Breast epithelium (tissue), 4 donors: ENCODE measurements at regions not wholly inside any gene's neighbourhood (a gene's known extent, or its start where the extent isn't known, plus 50 kb on each side); places are given as distances from the start of the nearest gene placed in this dataset.

Experiments used
- DNase-seq, 2 donors: peaks; one replicate each; pipeline ENCODE4 v3.0.0-alpha.2; 2019; ENCODE audit warnings: low spot score in 2 of 2
- H3K27ac ChIP-seq, 2 donors: fragments of 200-600 bp; sonication (generic) in 1 of 2; one replicate each; pipeline ENCODE4 v1.5.1; 2016 to 2019; ENCODE audit warnings: mild to moderate bottlenecking in 1 of 2
- H3K27me3 ChIP-seq, 2 donors: fragments of 200-600 bp; sonication (generic) in 1 of 2; one replicate each; pipeline versions ENCODE4 v1.5.1 to v1.6.0; 2017 to 2019; ENCODE audit warnings: control low read depth in 1 of 2, mild to moderate bottlenecking in 1 of 2
- H3K36me3 ChIP-seq: fragments of 200-600 bp; one replicate; pipeline ENCODE4 v1.5.1; 2019
- H3K4me1 ChIP-seq, 2 donors: fragments of 200-600 bp; sonication (generic); one replicate each; pipeline ENCODE4 v1.5.1; 2016 to 2019; ENCODE audit warnings: control low read depth in 1 of 2
- H3K4me3 ChIP-seq, 3 donors: fragments of 200-600 bp; sonication (generic); 1 replicate in 2 of 3; 2 replicates in 1 of 3; pipeline ENCODE4 v1.5.1; 2016 to 2019; ENCODE audit warnings: mild to moderate bottlenecking in 3 of 3, moderate library complexity in 2 of 3
- H3K9me3 ChIP-seq, 2 donors: fragments of 200-600 bp; sonication (generic) in 1 of 2; one replicate each; pipeline ENCODE4 v1.5.1; 2016 to 2019; ENCODE audit warnings: control low read depth in 1 of 2
- CTCF ChIP-seq, 3 donors: fragments of 450-650 bp; IDR thresholded peaks; one replicate each; pipeline ENCODE4 v1.5.1; 2016 to 2017; ENCODE audit warnings: antibody characterized with exemption in 3 of 3, mild to moderate bottlenecking in 3 of 3, moderate library complexity in 3 of 3
- POLR2A ChIP-seq: fragments of 450-650 bp; IDR thresholded peaks from one replicate; pipeline ENCODE4 v1.6.1; 2016; ENCODE audit warnings: antibody characterized with exemption, mild to moderate bottlenecking, moderate library complexity
- POLR2AphosphoS5 ChIP-seq, 3 donors: sonication (generic); formaldehyde crosslinking; IDR thresholded peaks; one replicate each; pipeline ENCODE4 v1.6.1; 2017; ENCODE audit warnings: antibody characterized with exemption in 3 of 3
- intact Hi-C: fragments of 100-400 bp; cut with DNase I; formaldehyde crosslinking; loops from one replicate; pipeline ENCODE4 v1.15.1; 2023; ENCODE audit warnings: low total_unique reads

GRCh38 chr6:130677766-130678165, 149.4 kb upstream of the SMLR1 start:
- H3K4me1 ChIP-seq: no peaks in the 10 kb centered on the region
- intact Hi-C loops: no loop called here
- no peak overlapping the region for H3K27ac ChIP-seq
- no peaks in the 10 kb centered on the region for H3K36me3 ChIP-seq
- peaks cover 10% of the 10 kb centered on the region in 2 donors for H3K9me3 ChIP-seq
- no peak for DNase-seq
- TF ChIP-seq POLR2A (no peak), CTCF (IDR thresholded peaks at IDR 0.05) (no peak), POLR2AphosphoS5 (IDR thresholded peaks at IDR 0.05) (no peak)
- H3K4me3 ChIP-seq: no peak overlapping the region
- H3K27me3 ChIP-seq: no peaks in the 10 kb centered on the region

DNA sequence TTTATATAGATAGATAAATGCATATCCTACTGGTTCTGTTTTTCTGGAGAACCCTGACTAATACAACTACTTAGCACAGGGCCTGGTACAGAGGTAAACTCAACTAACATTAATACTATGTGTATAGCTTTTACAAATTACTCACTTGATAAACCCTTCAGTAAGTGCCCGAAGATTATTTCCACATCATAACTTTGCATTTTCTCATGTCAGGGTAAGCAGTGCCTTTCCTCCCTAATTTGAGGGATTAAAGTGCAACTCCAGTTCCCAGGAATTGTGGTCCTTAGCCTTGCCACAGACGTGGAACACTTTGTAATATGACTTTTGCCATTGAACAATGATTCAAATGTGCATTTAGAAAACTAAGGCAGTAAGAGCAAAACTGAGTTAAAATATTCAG, 147.5 kb upstream of the SMLR1 start:
- Histone ChIP-seq H3K4me3 (no peak overlapping the region), H3K36me3 (no peaks in the 10 kb centered on the region), H3K27me3 (no peaks in the 10 kb centered on the region), H3K4me1 (no peaks in the 10 kb centered on the region), H3K9me3 (peaks cover 10% of the 10 kb centered on the region in 2 donors), H3K27ac (peak overlapping the region in 1 of 2 donors; percentile 63)
- DNase-seq: no peak
- intact Hi-C loops: no loop called here
- TF ChIP-seq POLR2A (no peak), POLR2AphosphoS5 (IDR thresholded peaks at IDR 0.05) (no peak), CTCF (IDR thresholded peaks at IDR 0.05) (no peak)

DNA sequence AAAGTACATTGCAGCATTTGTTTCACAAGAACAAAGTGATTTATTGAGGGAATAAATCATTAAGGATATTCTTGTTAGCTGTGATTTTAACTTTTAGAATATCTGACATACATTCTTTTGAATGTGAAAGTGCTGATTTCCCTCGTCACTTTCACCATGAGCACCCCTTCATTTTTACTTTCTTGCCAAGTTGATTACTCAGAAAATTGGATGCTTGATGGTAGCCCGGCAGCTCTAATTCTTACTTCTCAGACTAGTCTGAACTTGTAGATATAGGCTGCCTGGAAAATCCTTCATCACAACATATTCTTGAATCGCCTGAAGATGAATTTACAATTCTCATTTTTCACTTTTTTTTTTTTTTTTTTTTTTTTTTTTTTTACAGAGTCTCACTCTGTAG, 147.1 kb upstream of the SMLR1 start:
- Histone ChIP-seq H3K27me3 (no peaks in the 10 kb centered on the region), H3K9me3 (peaks cover 10% of the 10 kb centered on the region in 2 donors), H3K4me3 (no peak overlapping the region), H3K4me1 (no peaks in the 10 kb centered on the region), H3K27ac (peak overlapping the region in 1 of 2 donors; percentile 63), H3K36me3 (no peaks in the 10 kb centered on the region)
- DNase-seq: no peak
- intact Hi-C loops: no loop called here
- TF ChIP-seq POLR2AphosphoS5 (IDR thresholded peaks at IDR 0.05) (no peak), CTCF (IDR thresholded peaks at IDR 0.05) (no peak), POLR2A (no peak)

DNA sequence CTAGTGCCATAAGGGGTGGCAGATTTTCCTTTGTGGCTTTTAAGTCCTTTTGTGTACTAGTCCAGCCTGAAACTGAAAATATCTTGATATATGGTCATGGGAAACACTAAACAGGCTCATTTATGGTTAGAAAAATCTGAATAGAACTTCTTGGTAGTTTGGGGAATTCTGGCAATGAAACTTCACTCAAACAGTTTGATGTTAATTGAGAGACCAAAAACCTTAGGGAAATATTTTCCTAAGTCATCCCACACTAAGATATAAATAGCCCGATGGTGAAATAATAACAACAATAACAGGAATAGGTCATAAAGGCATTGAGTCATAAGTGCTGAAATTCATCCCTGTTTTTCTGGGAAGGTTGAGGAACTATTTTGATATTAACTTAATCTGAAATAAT, 146.2 kb upstream of the SMLR1 start:
- DNase-seq: no peak
- Histone ChIP-seq H3K36me3 (no peaks in the 10 kb centered on the region), H3K27ac (peak overlapping the region; percentile 52 to 70), H3K9me3 (peaks cover 10% of the 10 kb centered on the region in 2 donors), H3K27me3 (no peaks in the 10 kb centered on the region), H3K4me1 (no peaks in the 10 kb centered on the region), H3K4me3 (peak overlapping the region in 1 of 3 donors; percentile 23)
- intact Hi-C loops: no loop called here
- TF ChIP-seq POLR2AphosphoS5 (IDR thresholded peaks at IDR 0.05): no peak
- no peak for TF ChIP-seq POLR2A
- TF ChIP-seq CTCF (IDR thresholded peaks at IDR 0.05): no peak

- intact Hi-C loops: no loop called here
- Histone ChIP-seq H3K4me1 (no peaks in the 10 kb centered on the region), H3K4me3 (no peak overlapping the region), H3K27ac (peak overlapping the region in 1 of 2 donors; percentile 59), H3K27me3 (no peaks in the 10 kb centered on the region), H3K36me3 (no peaks in the 10 kb centered on the region), H3K9me3 (peaks cover 9 to 10% of the 10 kb centered on the region in 2 donors)
- DNase-seq: no peak
- no peak for TF ChIP-seq CTCF (IDR thresholded peaks at IDR 0.05)
- no peak for TF ChIP-seq POLR2A
- no peak for TF ChIP-seq POLR2AphosphoS5 (IDR thresholded peaks at IDR 0.05)
Observed at GRCh38 chr6:130682066-130682465, 145.1 kb upstream of the SMLR1 start.
